NOMO-1 treated with DMSO at 0.1 percent for 48 hours (cell line): ENCODE measurements at regions not wholly inside any gene's neighbourhood (a gene's known extent, or its start where the extent isn't known, plus 50 kb on each side); places are given as distances from the start of the nearest gene placed in this dataset.

Experiments used
- DNase-seq: peaks from one replicate; lab custom pipeline; 2025; ENCODE audit not compliant: unreplicated experiment; lab: John Stamatoyannopoulos, UW

DNA sequence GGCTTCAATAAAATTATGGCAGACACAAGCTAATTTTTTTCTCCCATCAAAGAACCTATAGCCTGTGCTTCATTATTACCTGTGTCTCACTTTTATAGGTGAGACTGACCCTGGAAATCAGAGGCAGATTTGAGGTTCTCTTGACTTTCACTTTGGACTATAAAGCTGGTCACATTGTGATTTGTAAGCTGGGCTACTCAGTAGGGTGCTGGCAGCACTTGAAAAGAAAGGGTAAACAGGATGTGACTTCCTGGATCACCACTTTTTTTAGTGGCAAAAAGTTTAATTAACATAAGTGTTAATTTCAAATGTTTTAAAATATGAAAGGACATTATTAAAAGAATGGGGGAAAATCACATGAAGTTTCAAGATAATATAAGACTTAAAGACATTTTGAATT is 50.6 kb upstream of the GATB start:
- no peak for DNase-seq
